22Rv1 (cell line): ENCODE measurements at regions not wholly inside any gene's neighbourhood (a gene's known extent, or its start where the extent isn't known, plus 50 kb on each side); places are given as distances from the start of the nearest gene placed in this dataset.

Experiments
- ZFX ChIP-seq: fragments of 450-650 bp; IDR thresholded peaks from 2 replicates; pipeline ENCODE4 v1.6.1; 2017; ENCODE audit warnings: antibody characterized with exemption, borderline replicate concordance
- TF ChIP-seq, protein P1 (sequence below): fragments of 450-650 bp; IDR thresholded peaks from 2 replicates; pipeline ENCODE4 v1.5.1; 2017; ENCODE audit warnings: mild to moderate bottlenecking

DNA sequence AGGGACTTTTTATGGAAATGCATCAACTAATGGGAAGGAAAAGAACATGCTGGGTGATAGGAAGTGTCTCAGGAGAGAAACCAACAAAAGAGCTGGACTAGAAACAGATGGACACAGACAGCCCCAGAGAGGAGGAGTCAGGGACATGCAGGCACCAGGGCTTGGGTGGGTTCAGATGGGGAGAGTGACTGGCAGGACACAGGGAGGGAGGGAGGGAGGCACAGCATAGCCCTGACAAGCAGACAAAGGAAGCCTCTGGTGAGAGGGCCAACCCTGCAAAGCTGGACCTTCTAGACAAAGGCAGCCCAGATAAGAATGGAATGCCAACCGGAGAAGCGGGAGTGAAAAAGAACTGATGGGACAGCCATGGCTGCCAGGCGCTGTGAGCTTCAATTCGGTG, 568.8 kb downstream of the AJAP1 start:
- TF ChIP-seq, protein P1, sequence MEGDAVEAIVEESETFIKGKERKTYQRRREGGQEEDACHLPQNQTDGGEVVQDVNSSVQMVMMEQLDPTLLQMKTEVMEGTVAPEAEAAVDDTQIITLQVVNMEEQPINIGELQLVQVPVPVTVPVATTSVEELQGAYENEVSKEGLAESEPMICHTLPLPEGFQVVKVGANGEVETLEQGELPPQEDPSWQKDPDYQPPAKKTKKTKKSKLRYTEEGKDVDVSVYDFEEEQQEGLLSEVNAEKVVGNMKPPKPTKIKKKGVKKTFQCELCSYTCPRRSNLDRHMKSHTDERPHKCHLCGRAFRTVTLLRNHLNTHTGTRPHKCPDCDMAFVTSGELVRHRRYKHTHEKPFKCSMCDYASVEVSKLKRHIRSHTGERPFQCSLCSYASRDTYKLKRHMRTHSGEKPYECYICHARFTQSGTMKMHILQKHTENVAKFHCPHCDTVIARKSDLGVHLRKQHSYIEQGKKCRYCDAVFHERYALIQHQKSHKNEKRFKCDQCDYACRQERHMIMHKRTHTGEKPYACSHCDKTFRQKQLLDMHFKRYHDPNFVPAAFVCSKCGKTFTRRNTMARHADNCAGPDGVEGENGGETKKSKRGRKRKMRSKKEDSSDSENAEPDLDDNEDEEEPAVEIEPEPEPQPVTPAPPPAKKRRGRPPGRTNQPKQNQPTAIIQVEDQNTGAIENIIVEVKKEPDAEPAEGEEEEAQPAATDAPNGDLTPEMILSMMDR, result no peak
- TF ChIP-seq ZFX, result no peak
